ENCODE measurements at regions not wholly inside any gene's neighbourhood (a gene's known extent, or its start where the extent isn't known, plus 50 kb on each side); places are given as distances from the start of the nearest gene placed in this dataset.

- no peak for TF ChIP-seq CTCF (IDR thresholded peaks at IDR 0.05; ENCODE audit: poor library complexity)
- TF ChIP-seq EZH2phosphoT487 (IDR thresholded peaks at IDR 0.05; ENCODE audit: low read depth, severe bottlenecking, unreplicated experiment): no peak
Measured at GRCh38 chr14:83294941-83295340, 1761.3 kb upstream of the SEL1L start.
